ENCODE measurements at regions not wholly inside any gene's neighbourhood (a gene's known extent, or its start where the extent isn't known, plus 50 kb on each side); places are given as distances from the start of the nearest gene placed in this dataset.

- Histone ChIP-seq H3K36me3 (ENCODE audit: control insufficient read depth, insufficient read depth, low read length) (no peaks in the 10 kb centered on the region), H3K27me3 (ENCODE audit: control insufficient read depth, insufficient read depth, low read length) (peaks cover 9% of the 10 kb centered on the region), H3K4me3 (ENCODE audit: low read depth, low read length) (no peak overlapping the region)
- ChIA-PET CTCF (interaction anchor here (1.1 kb wide), 2 partner anchors 17 to 243 kb away, joined by 3 to 7 read pairs; no protein-coding TSS in a partner anchor), POLR2A (no interaction called here)
- DNase-seq (ENCODE audit: low read depth): no peak
- TF ChIP-seq CTCF (IDR thresholded peaks at IDR 0.05; ENCODE audit: insufficient read depth, low read depth, low read length): no peak
Measured at GRCh38 chr9:113719919-113720318, 156.2 kb upstream of the ZNF618 start.

- no peak for DNase-seq (ENCODE audit: low read depth)
- H3K4me3 ChIP-seq (ENCODE audit: low read depth, low read length): no peak overlapping the region
- TF ChIP-seq CTCF (IDR thresholded peaks at IDR 0.05; ENCODE audit: insufficient read depth, low read depth, low read length): no peak
- peaks cover 9% of the 10 kb centered on the region for H3K27me3 ChIP-seq (ENCODE audit: control insufficient read depth, insufficient read depth, low read length)
- no peaks in the 10 kb centered on the region for H3K36me3 ChIP-seq (ENCODE audit: control insufficient read depth, insufficient read depth, low read length)
- POLR2A ChIA-PET: no interaction called here
- CTCF ChIA-PET: interaction anchor here (1.1 kb wide), 1 partner anchor 16 kb away, joined by 7 read pairs; no protein-coding TSS in a partner anchor
Measured at GRCh38 chr9:113720495-113720894, 155.6 kb upstream of the ZNF618 start.

GRCh38 chr9:113721856-113722255 is 154.3 kb upstream of the ZNF618 start:
- Histone ChIP-seq H3K27me3 (ENCODE audit: control insufficient read depth, insufficient read depth, low read length) (peaks cover 9% of the 10 kb centered on the region), H3K36me3 (ENCODE audit: control insufficient read depth, insufficient read depth, low read length) (no peaks in the 10 kb centered on the region), H3K4me3 (ENCODE audit: low read depth, low read length) (no peak overlapping the region)
- ChIA-PET CTCF (interaction anchor here (0.6 to 0.8 kb wide), 2 partner anchors 51 to 338 kb away, joined by 3 to 4 read pairs; no protein-coding TSS in a partner anchor), POLR2A (interaction anchor here (0.6 kb wide), 1 partner anchor 30 kb away, joined by 6 read pairs; no protein-coding TSS in a partner anchor)
- DNase-seq (ENCODE audit: low read depth): no peak
- no peak for TF ChIP-seq CTCF (IDR thresholded peaks at IDR 0.05; ENCODE audit: insufficient read depth, low read depth, low read length)

GRCh38 chr9:113724202-113724601 is 151.9 kb upstream of the ZNF618 start:
- POLR2A ChIA-PET: no interaction called here
- H3K36me3 ChIP-seq (ENCODE audit: control insufficient read depth, insufficient read depth, low read length): no peaks in the 10 kb centered on the region
- TF ChIP-seq CTCF (IDR thresholded peaks at IDR 0.05; ENCODE audit: insufficient read depth, low read depth, low read length): no peak
- H3K27me3 ChIP-seq (ENCODE audit: control insufficient read depth, insufficient read depth, low read length): peaks cover 7% of the 10 kb centered on the region; the same call in 1 of the 2 replicates
- no peak overlapping the region for H3K4me3 ChIP-seq (ENCODE audit: low read depth, low read length)
- CTCF ChIA-PET: no interaction called here
- no peak for DNase-seq (ENCODE audit: low read depth)

GRCh38 chr9:113728989-113729388 is 147.1 kb upstream of the ZNF618 start:
- Histone ChIP-seq H3K4me3 (ENCODE audit: low read depth, low read length) (no peak overlapping the region), H3K36me3 (ENCODE audit: control insufficient read depth, insufficient read depth, low read length) (no peaks in the 10 kb centered on the region), H3K27me3 (ENCODE audit: control insufficient read depth, insufficient read depth, low read length) (peaks cover 5% of the 10 kb centered on the region)
- ChIA-PET CTCF (interaction anchor here (0.7 to 3.3 kb wide), 2 partner anchors 9 to 236 kb away, joined by 3 to 9 read pairs; no protein-coding TSS in a partner anchor), POLR2A (no interaction called here)
- no peak for DNase-seq (ENCODE audit: low read depth)
- TF ChIP-seq CTCF (IDR thresholded peaks at IDR 0.05; ENCODE audit: insufficient read depth, low read depth, low read length): no peak

All from BJ (cell line).